Neural progenitor cell (in vitro differentiated cells): ENCODE measurements at regions not wholly inside any gene's neighbourhood (a gene's known extent, or its start where the extent isn't known, plus 50 kb on each side); places are given as distances from the start of the nearest gene placed in this dataset.
A peak's percentile ranks its signal among the peaks of the same experiment; 100 is the strongest.

ENCODE experiments used
- DNase-seq: peaks from one replicate; pipeline ENCODE4 v3.0.0-alpha.2; 2016; ENCODE audit warnings: low spot score
- H2AFZ ChIP-seq: fragments of 200-600 bp; sonication (generic); replicated peaks from 2 replicates; pipeline ENCODE4 v1.6.1; 2016; ENCODE audit warnings: antibody characterized with exemption
- H3F3A ChIP-seq: fragments of 200-600 bp; sonication (generic); 2 replicates; pipeline ENCODE4 v1.6.1; 2016; ENCODE audit warnings: antibody characterized with exemption, low read depth
- H3K27ac ChIP-seq: fragments of 200-600 bp; sonication (generic); 2 replicates; pipeline ENCODE4 v1.5.1; 2016; ENCODE audit warnings: mild to moderate bottlenecking
- H3K27me3 ChIP-seq: fragments of 200-600 bp; sonication (generic); 2 replicates; pipeline ENCODE4 v1.6.1; 2016; ENCODE audit warnings: mild to moderate bottlenecking, moderate library complexity
- H3K36me3 ChIP-seq: fragments of 200-600 bp; sonication (generic); 2 replicates; pipeline ENCODE4 v1.5.1; 2016
- H3K4me1 ChIP-seq: fragments of 200-600 bp; sonication (generic); 2 replicates; pipeline ENCODE4 v1.6.1; 2016; ENCODE audit warnings: mixed run types
- H3K4me2 ChIP-seq: fragments of 200-600 bp; sonication (generic); 2 replicates; pipeline ENCODE4 v1.6.1; 2016
- H3K4me3 ChIP-seq: fragments of 200-600 bp; sonication (generic); 2 replicates; pipeline ENCODE4 v1.5.1; 2016
- H3K79me2 ChIP-seq: fragments of 200-600 bp; sonication (generic); 2 replicates; pipeline ENCODE4 v1.6.1; 2016; ENCODE audit warnings: low read depth
- H3K9ac ChIP-seq: fragments of 200-600 bp; sonication (generic); 2 replicates; pipeline ENCODE4 v1.6.1; 2016
- H3K9me3 ChIP-seq: fragments of 200-600 bp; sonication (generic); 2 replicates; pipeline ENCODE4 v1.5.1; 2016; ENCODE audit warnings: low read depth
- H4K20me1 ChIP-seq: fragments of 200-600 bp; sonication (generic); 2 replicates; pipeline ENCODE4 v1.6.1; 2016; ENCODE audit warnings: low read depth
- H3K27ac Mint-ChIP-seq: 3 replicates; pipeline ENCODE4 v1.8.0; 2021; ENCODE audit warnings: mixed read lengths
- H3K27me3 Mint-ChIP-seq: 2 replicates; pipeline ENCODE4 v1.8.0; 2022; ENCODE audit warnings: low read depth, mild to moderate bottlenecking, inconsistent platforms, moderate library complexity, mixed read lengths; ENCODE audit not compliant: insufficient read depth
- H3K36me3 Mint-ChIP-seq: 3 replicates; pipeline ENCODE4 v1.8.0; 2021; ENCODE audit warnings: mixed read lengths
- H3K4me1 Mint-ChIP-seq: 3 replicates; pipeline ENCODE4 v1.8.0; 2021; ENCODE audit warnings: mixed read lengths
- H3K4me3 Mint-ChIP-seq: 3 replicates; pipeline ENCODE4 v1.8.0; 2021; ENCODE audit warnings: mild to moderate bottlenecking, moderate library complexity, mixed read lengths
- H3K9me3 Mint-ChIP-seq: 3 replicates; pipeline ENCODE4 v1.8.0; 2020; ENCODE audit warnings: mixed read lengths
- EZH2 ChIP-seq: fragments of 200-600 bp; sonication (generic); IDR thresholded peaks from 2 replicates; pipeline ENCODE4 v1.6.1; 2017; ENCODE audit warnings: antibody characterized with exemption, mild to moderate bottlenecking, moderate library complexity
- EZH2phosphoT487 ChIP-seq: fragments of 200-600 bp; sonication (generic); IDR thresholded peaks from 2 replicates; pipeline ENCODE4 v1.6.1; 2017; ENCODE audit warnings: antibody characterized with exemption
- TF ChIP-seq, protein P1 (sequence below): fragments of 200-600 bp; sonication (generic); IDR thresholded peaks from 2 replicates; pipeline ENCODE4 v1.5.1; 2017; ENCODE audit warnings: antibody characterized with exemption, mild to moderate bottlenecking

DNA sequence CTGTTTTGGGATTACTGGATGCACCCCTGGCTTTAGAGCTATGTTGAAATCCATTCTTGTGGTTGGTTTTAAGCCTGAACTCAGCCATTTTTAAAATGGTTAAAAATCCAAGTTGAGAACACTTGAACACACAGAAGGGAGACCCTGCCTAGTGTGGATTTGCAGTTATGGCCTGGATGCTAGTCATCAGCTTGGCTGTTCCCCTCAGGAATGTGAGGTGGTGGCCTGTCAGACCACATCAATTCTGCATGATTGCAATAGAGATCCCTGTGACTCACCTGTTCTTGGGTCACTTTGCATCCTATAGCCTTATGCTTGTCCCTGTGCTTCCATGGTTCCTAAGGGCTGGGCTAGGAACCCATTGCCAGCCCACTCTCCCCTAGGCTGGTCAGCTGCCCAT is 454.1 kb downstream of the ATP23 start:
- H3K9me3 Mint-ChIP-seq, result peaks cover 2% of the 10 kb centered on the region
- Histone ChIP-seq H3K9ac (no peak overlapping the region), H3K36me3 (no peaks in the 10 kb centered on the region), H3K27me3 (no peaks in the 10 kb centered on the region), H3K4me1 (no peaks in the 10 kb centered on the region), H3K4me3 (no peak overlapping the region), H3F3A (no peaks in the 10 kb centered on the region), H3K9me3 (no peaks in the 10 kb centered on the region), H4K20me1 (no peaks in the 10 kb centered on the region), H3K27ac (no peak overlapping the region), H3K4me2 (no peak overlapping the region), H3K79me2 (no peaks in the 10 kb centered on the region), H2AFZ (no peak overlapping the region)
- peaks cover 2% of the 10 kb centered on the region for H3K27me3 Mint-ChIP-seq
- H3K4me1 Mint-ChIP-seq, result no peaks in the 10 kb centered on the region
- DNase-seq, result no peak
- TF ChIP-seq EZH2phosphoT487 (no peak), EZH2 (no peak)
- TF ChIP-seq, protein P1, sequence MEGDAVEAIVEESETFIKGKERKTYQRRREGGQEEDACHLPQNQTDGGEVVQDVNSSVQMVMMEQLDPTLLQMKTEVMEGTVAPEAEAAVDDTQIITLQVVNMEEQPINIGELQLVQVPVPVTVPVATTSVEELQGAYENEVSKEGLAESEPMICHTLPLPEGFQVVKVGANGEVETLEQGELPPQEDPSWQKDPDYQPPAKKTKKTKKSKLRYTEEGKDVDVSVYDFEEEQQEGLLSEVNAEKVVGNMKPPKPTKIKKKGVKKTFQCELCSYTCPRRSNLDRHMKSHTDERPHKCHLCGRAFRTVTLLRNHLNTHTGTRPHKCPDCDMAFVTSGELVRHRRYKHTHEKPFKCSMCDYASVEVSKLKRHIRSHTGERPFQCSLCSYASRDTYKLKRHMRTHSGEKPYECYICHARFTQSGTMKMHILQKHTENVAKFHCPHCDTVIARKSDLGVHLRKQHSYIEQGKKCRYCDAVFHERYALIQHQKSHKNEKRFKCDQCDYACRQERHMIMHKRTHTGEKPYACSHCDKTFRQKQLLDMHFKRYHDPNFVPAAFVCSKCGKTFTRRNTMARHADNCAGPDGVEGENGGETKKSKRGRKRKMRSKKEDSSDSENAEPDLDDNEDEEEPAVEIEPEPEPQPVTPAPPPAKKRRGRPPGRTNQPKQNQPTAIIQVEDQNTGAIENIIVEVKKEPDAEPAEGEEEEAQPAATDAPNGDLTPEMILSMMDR, result no peak
- no peak overlapping the region for H3K27ac Mint-ChIP-seq
- H3K36me3 Mint-ChIP-seq, result no peaks in the 10 kb centered on the region
- H3K4me3 Mint-ChIP-seq, result no peak overlapping the region

- Histone ChIP-seq H3K4me2 (no peak overlapping the region), H3K4me1 (no peaks in the 10 kb centered on the region), H3K36me3 (no peaks in the 10 kb centered on the region), H3F3A (no peaks in the 10 kb centered on the region), H3K27ac (no peak overlapping the region), H4K20me1 (no peaks in the 10 kb centered on the region), H3K27me3 (no peaks in the 10 kb centered on the region), H3K79me2 (no peaks in the 10 kb centered on the region), H2AFZ (peak overlapping the region; percentile 9), H3K4me3 (no peak overlapping the region), H3K9ac (no peak overlapping the region), H3K9me3 (no peaks in the 10 kb centered on the region)
- H3K9me3 Mint-ChIP-seq, result peaks cover 2% of the 10 kb centered on the region
- H3K36me3 Mint-ChIP-seq, result no peaks in the 10 kb centered on the region
- TF ChIP-seq, protein P1, result no peak
- TF ChIP-seq EZH2phosphoT487 (no peak), EZH2 (no peak)
- H3K4me3 Mint-ChIP-seq, result no peak overlapping the region
- H3K27ac Mint-ChIP-seq, result no peak overlapping the region
- no peak for DNase-seq
- H3K4me1 Mint-ChIP-seq, result no peaks in the 10 kb centered on the region
- H3K27me3 Mint-ChIP-seq, result peaks cover 2% of the 10 kb centered on the region
Measured at GRCh38 chr12:58396239-58396638, 454.9 kb downstream of the ATP23 start.

GRCh38 chr12:58405363-58405762 is 464.0 kb downstream of the ATP23 start:
- no peaks in the 10 kb centered on the region for H3K36me3 Mint-ChIP-seq
- H3K9me3 ChIP-seq, result no peaks in the 10 kb centered on the region
- H4K20me1 ChIP-seq, result no peaks in the 10 kb centered on the region
- no peaks in the 10 kb centered on the region for H3K79me2 ChIP-seq
- no peaks in the 10 kb centered on the region for H3K27me3 Mint-ChIP-seq
- H3K9me3 Mint-ChIP-seq, result peaks cover 2% of the 10 kb centered on the region
- peak overlapping the region; percentile 46 for H2AFZ ChIP-seq
- H3K4me3 Mint-ChIP-seq, result no peak overlapping the region
- H3K4me2 ChIP-seq, result no peak overlapping the region
- H3K9ac ChIP-seq, result no peak overlapping the region
- TF ChIP-seq, protein P1, result no peak
- no peak overlapping the region for H3K4me3 ChIP-seq
- no peak overlapping the region for H3K27ac ChIP-seq
- H3K27me3 ChIP-seq, result no peaks in the 10 kb centered on the region
- no peaks in the 10 kb centered on the region for H3F3A ChIP-seq
- H3K36me3 ChIP-seq, result no peaks in the 10 kb centered on the region
- no peak for DNase-seq
- H3K4me1 Mint-ChIP-seq, result no peaks in the 10 kb centered on the region
- H3K4me1 ChIP-seq, result no peaks in the 10 kb centered on the region
- H3K27ac Mint-ChIP-seq, result no peak overlapping the region

DNA sequence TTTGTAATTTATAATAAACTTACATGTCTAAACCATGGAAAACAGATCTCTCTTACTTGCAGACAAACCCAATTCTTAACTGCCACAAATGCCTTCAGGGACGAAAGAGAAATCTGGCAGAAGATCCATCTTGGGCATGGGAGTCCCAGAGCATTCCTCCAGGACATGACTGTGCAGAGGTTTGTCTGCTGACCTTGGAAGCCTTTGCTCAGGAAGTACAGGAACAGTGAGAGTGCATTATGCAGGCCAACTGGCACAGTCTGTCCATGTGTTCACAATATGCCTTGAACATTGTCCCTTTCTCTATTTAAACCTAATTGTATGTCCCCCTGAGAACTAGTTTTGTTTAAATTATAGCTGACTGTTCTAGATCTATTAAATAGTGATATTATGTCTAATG is 467.1 kb downstream of the ATP23 start:
- no peaks in the 10 kb centered on the region for H3K9me3 Mint-ChIP-seq
- TF ChIP-seq, protein P1, result no peak
- TF ChIP-seq EZH2phosphoT487 (no peak), EZH2 (no peak)
- no peak overlapping the region for H3K4me3 ChIP-seq
- H3K4me1 Mint-ChIP-seq, result no peaks in the 10 kb centered on the region
- H3K79me2 ChIP-seq, result no peaks in the 10 kb centered on the region
- H3K9me3 ChIP-seq, result no peaks in the 10 kb centered on the region
- no peaks in the 10 kb centered on the region for H4K20me1 ChIP-seq
- H3K4me3 Mint-ChIP-seq, result no peak overlapping the region
- H3K27ac Mint-ChIP-seq, result no peak overlapping the region
- no peaks in the 10 kb centered on the region for H3K36me3 Mint-ChIP-seq
- no peak overlapping the region for H2AFZ ChIP-seq
- H3K27ac ChIP-seq, result no peak overlapping the region
- H3K4me1 ChIP-seq, result no peaks in the 10 kb centered on the region
- H3K36me3 ChIP-seq, result no peaks in the 10 kb centered on the region
- H3F3A ChIP-seq, result no peaks in the 10 kb centered on the region
- no peak overlapping the region for H3K9ac ChIP-seq
- H3K4me2 ChIP-seq, result no peak overlapping the region
- no peaks in the 10 kb centered on the region for H3K27me3 Mint-ChIP-seq
- H3K27me3 ChIP-seq, result no peaks in the 10 kb centered on the region
- DNase-seq, result no peak
